Fibroblast of lung (primary cell): ENCODE measurements at regions not wholly inside any gene's neighbourhood (a gene's known extent, or its start where the extent isn't known, plus 50 kb on each side); places are given as distances from the start of the nearest gene placed in this dataset.

Experiments
- CTCF ChIP-seq, 2 donors: IDR thresholded peaks in 1 of 2; conservative IDR thresholded peaks in 1 of 2; 1 replicate in 1 of 2; 2 replicates in 1 of 2; pipeline ENCODE4 v1.5.1; 2011 to 2012; ENCODE audit warnings: low read length in 2 of 2, control low read depth in 1 of 2, inconsistent platforms in 1 of 2, low read depth in 1 of 2, mild to moderate bottlenecking in 1 of 2
- EZH2 ChIP-seq: IDR thresholded peaks from 2 replicates; pipeline ENCODE4 v1.5.1; 2012; ENCODE audit warnings: low read length, control low read depth, mild to moderate bottlenecking; ENCODE audit errors: missing control alignments

GRCh38 chr3:65151666-65152065 is 463.9 kb upstream of the ADAMTS9 start:
- TF ChIP-seq CTCF (conservative IDR thresholded peaks at IDR 0.05 in 1 of 2, IDR thresholded peaks at IDR 0.05 in 1 of 2; ENCODE audit: low read depth in 1 of 2, low read length in 2 of 2) (no peak), EZH2 (no peak)
